C4-2B (cell line): ENCODE measurements at regions not wholly inside any gene's neighbourhood (a gene's known extent, or its start where the extent isn't known, plus 50 kb on each side); places are given as distances from the start of the nearest gene placed in this dataset.

ENCODE experiments used
- H3K27ac ChIP-seq: fragments of 450-650 bp; 2 replicates; pipeline ENCODE4 v1.5.1; 2017
- ZFX ChIP-seq: fragments of 450-650 bp; IDR thresholded peaks from 2 replicates; pipeline ENCODE4 v1.6.1; 2017
- TF ChIP-seq, protein P1 (sequence below): fragments of 450-650 bp; conservative IDR thresholded peaks from 2 replicates; pipeline ENCODE4 v1.5.1; 2017; ENCODE audit warnings: mild to moderate bottlenecking

DNA sequence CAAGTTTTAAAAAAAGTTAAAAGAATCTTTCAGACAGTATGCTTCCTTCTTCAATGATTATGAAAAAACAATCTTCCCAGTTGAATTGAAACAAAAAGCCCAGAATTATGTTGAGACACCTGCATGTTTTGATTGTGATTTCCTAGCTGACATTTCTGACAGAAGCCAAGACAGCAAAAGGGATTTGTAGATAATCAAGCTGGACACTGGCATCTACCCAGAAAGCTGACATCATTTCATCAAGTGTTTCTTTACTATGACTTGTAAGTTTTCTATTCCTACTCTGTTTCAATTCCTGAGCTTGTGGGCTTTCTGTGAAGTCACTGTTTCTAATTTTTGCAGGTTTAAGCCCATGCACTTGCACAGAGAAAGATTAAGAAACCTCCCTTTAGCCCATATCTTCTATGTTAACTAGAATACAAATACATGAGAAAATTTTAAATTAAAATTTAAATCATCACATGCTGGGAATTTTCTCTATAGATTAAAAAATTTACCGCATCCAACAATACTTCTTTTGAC lies 82.9 kb upstream of the CCDC85A start:
- TF ChIP-seq ZFX = no peak
- no peak overlapping the region for H3K27ac ChIP-seq

DNA sequence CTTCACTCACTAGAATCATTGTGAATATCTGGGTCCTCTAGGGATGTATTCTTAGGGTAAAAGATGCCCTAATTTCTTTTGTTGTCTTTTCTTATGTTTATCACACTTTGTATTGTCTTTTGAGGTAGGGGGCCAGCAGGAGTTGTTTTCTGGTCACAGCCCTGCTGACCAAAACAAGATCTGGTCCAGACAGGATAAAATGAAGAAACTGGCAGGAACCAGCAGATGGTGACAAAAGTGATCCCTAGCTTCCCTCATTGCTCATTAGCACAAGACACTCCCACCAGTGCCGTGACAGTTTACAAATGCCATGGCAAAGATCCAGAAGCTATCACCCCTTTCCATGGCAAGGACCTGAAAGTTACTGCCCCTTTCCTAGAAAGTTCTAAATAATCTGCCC lies 81.7 kb upstream of the CCDC85A start:
- TF ChIP-seq, protein P1, sequence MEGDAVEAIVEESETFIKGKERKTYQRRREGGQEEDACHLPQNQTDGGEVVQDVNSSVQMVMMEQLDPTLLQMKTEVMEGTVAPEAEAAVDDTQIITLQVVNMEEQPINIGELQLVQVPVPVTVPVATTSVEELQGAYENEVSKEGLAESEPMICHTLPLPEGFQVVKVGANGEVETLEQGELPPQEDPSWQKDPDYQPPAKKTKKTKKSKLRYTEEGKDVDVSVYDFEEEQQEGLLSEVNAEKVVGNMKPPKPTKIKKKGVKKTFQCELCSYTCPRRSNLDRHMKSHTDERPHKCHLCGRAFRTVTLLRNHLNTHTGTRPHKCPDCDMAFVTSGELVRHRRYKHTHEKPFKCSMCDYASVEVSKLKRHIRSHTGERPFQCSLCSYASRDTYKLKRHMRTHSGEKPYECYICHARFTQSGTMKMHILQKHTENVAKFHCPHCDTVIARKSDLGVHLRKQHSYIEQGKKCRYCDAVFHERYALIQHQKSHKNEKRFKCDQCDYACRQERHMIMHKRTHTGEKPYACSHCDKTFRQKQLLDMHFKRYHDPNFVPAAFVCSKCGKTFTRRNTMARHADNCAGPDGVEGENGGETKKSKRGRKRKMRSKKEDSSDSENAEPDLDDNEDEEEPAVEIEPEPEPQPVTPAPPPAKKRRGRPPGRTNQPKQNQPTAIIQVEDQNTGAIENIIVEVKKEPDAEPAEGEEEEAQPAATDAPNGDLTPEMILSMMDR = no peak
- TF ChIP-seq ZFX = no peak
- no peak overlapping the region for H3K27ac ChIP-seq

DNA sequence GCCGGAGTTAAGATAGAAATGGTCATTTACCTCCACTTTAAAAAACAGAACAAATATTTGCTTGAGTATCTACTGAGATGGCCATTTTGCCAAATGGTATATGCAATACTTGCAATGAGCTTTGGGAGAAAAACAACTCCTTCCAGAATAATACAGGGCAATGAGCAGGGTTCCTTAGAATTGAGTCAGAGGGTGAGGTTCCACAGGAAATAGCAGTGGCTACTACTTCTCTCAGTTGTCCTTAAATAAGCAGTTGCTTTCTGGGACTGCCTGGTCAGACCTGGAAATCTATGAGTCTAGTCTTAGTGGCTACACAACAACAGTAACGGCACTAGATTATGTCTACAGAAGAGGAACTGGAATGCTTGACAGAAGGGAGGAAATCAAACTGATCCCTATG lies 80.9 kb upstream of the CCDC85A start:
- H3K27ac ChIP-seq = no peak overlapping the region
- TF ChIP-seq, protein P1 = no peak
- TF ChIP-seq ZFX = no peak

DNA sequence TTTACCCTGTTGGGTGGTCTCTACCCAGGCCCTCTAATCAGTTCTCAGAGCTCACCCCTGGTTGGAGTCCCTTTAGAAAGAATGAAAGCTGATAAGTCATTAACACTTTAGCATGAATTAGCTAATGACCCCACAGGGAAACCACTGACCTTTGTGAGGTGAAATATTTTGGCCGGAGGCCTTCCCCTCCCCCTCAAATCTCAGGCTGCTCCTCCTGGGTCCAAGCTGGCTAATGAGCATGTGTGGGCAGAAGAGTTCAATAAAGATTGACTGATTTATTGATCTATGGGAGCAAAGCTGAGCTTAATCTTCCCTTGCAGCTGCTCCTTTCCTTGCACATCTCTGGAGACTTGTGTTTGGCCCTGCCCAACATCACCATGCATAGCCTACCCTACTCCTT lies 78.8 kb upstream of the CCDC85A start:
- TF ChIP-seq, protein P1 = no peak
- TF ChIP-seq ZFX = no peak
- H3K27ac ChIP-seq = no peak overlapping the region

DNA sequence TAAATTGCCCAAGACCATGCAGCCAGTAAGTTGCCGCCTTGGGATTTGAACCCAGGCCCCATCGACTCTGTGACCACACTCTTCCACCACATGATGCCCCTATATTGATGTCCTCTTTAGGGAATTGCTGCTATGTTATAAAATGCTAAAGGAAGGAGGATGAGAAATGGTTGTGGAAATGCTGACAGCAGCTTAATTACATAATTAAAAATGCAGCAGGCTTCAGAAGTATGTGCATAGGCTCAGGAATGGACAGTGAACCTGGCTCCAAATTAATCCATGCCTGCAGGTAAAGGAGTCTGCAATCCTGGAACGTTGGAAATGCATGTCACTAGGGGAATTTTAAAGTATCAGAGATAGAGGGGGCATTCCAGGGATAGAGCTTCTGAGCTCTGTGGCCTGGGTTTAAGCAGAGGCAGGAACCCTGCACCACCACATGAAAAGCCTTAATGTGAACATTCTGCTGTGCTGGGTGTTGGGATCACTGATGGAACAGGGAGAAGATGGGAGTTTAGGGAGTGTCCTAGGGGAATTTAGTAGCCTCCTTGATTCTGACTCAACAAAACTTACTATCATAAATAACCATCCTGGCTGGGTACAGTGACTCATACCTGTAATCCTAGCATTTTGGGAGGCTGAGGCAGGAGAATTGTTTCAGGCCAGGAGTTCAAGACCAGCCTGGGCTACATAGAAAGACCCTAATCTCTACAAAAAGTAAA lies 76.1 kb upstream of the CCDC85A start:
- no peak overlapping the region for H3K27ac ChIP-seq
- TF ChIP-seq, protein P1 = no peak

DNA sequence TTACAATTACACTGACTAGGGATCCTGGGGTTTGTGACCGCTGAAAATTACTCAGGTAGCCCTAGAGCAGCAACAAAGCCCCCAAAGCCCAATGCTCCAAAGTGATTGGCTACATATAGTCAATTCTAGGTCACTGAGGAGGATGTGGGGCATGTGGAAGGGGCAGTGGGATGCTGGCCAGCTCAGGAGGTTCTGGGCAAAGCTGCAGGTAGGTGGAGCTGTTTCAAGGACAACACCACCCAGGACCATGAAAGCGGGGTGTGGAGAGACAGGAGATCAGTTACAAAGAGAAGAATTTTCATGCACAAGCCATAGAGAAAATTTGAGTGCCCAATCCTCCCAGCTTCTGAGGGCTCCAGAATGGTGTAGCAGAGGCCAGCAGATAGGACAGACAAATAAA lies 75.0 kb upstream of the CCDC85A start:
- TF ChIP-seq, protein P1 = peak; percentile 7
- TF ChIP-seq ZFX = no peak
- no peak overlapping the region for H3K27ac ChIP-seq

DNA sequence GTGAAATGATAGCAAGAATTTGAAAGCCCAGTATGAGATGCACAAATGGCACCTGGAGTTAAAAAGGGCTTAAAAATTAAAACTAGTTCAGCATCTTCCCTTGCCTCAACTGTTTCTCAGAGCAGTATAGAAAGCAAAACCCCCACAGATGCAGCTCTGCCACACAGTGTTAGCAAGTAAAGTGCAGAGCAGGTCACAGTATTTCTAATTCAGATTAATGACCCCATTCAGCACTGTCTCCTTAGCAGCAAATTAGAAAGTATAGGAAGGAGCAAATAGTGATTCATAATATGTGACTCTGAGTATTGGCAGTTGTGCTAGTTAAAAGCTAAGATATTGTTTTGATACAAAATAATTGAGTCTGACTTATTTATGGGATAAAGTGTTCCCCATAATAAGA lies 73.8 kb upstream of the CCDC85A start:
- TF ChIP-seq ZFX = no peak
- TF ChIP-seq, protein P1 = no peak
- no peak overlapping the region for H3K27ac ChIP-seq
